ENCODE measurements at regions not wholly inside any gene's neighbourhood (a gene's known extent, or its start where the extent isn't known, plus 50 kb on each side); places are given as distances from the start of the nearest gene placed in this dataset.
"Not testable (repeated sequence)": the region's sequence is repeated elsewhere in the genome, so short reads cannot be mapped to it uniquely, and the experiment has no call there.

DNA sequence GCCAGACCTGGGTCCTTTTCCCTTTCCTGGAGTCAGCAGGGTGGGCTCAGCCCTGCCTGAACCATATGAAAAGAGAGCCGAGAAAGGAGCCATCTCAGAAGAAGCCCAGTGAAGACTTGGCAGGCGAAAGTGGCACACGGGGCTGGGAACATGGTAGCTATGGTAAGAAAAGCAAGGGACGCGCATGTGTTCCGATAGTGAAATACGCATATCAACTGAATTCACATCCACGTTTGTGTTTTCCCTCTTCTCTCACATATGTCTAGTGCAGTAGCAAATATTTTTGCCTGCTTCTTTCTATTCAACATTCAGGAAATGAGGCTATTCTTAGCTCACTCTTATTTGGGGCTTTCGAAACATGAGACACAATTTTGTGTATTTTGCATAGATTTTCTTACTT lies 54.1 kb upstream of the PEG3 start:
- TF ChIP-seq, protein P1, sequence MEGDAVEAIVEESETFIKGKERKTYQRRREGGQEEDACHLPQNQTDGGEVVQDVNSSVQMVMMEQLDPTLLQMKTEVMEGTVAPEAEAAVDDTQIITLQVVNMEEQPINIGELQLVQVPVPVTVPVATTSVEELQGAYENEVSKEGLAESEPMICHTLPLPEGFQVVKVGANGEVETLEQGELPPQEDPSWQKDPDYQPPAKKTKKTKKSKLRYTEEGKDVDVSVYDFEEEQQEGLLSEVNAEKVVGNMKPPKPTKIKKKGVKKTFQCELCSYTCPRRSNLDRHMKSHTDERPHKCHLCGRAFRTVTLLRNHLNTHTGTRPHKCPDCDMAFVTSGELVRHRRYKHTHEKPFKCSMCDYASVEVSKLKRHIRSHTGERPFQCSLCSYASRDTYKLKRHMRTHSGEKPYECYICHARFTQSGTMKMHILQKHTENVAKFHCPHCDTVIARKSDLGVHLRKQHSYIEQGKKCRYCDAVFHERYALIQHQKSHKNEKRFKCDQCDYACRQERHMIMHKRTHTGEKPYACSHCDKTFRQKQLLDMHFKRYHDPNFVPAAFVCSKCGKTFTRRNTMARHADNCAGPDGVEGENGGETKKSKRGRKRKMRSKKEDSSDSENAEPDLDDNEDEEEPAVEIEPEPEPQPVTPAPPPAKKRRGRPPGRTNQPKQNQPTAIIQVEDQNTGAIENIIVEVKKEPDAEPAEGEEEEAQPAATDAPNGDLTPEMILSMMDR (IDR thresholded peaks at IDR 0.05; ENCODE audit: insufficient read depth, missing control alignments): no peak
- FAIRE-seq (no peak), DNase-seq (ENCODE audit: insufficient read length, low spot score) (no peak)

DNA sequence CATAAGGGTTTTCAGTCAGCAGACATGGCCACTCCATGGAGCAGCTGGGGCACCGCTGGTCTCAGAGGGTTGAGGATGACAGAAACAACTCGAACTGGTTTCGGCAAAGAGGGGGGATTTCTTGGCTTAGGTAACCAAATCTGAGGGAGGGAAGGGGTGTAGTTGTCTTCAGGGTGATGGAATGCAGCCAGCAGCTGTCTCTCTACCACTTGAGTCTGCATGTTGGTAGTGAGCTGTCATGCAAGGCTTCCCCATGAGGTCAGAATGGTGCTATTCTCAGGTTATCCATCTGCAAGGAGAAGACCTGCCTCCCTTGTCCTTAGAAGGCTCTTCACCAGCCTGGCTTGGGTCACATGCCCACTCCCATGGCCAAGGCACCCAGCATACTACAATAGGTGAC lies 55.6 kb upstream of the PEG3 start:
- FAIRE-seq: no peak
- TF ChIP-seq, protein P1 (IDR thresholded peaks at IDR 0.05; ENCODE audit: insufficient read depth, missing control alignments): no peak
- DNase-seq (ENCODE audit: insufficient read length, low spot score): no peak

DNA sequence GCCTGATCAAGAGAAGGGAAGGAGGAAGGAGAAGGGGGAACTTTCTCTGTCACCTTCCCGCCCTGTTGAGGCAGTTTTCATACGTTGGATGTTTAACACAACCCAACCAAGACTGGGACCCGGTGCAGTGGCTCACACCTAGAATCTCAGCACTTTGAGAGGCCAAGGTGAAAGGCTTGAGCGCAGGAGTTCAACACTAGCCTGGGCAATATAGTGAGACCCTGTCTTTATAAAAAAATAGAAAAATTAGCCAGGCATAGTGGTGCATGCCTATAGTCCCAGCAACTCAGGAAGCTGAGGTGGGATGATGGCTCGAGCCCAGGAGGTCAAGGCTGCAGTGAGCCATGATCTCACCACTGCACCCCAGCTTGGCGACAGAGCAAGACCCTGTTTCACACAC lies 59.4 kb upstream of the PEG3 start:
- no peak for DNase-seq (ENCODE audit: insufficient read length, low spot score)
- no peak for FAIRE-seq
- TF ChIP-seq, protein P1 (IDR thresholded peaks at IDR 0.05; ENCODE audit: insufficient read depth, missing control alignments): no peak

DNA sequence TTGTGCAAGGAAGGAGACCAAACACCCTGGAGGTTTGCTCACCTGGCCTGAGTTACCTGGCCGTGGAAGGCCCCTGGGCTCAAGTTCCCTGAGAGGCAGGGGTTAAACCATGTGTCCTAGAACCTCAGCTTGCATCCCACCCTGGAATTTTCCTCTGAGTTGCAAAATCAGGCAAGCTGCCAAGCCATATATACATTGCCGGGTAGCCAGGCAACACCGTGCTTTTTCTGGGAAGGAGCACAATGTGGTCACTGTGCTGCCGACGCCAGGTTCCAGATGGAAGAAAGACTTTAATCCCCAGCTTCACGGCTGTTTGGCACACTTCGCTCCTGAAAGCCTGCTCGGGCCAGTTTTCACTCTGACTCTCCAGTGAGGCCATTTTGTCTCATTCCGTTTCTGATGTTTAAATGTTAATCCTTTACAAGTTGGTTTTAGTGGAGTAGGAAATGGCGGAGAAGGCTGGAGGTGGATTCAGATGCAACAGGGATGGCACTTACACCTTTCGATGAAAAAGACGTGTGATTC lies 60.1 kb upstream of the PEG3 start:
- DNase-seq (ENCODE audit: insufficient read length, low spot score) (no peak), FAIRE-seq (no peak)
- TF ChIP-seq, protein P1 (IDR thresholded peaks at IDR 0.05; ENCODE audit: insufficient read depth, missing control alignments): no peak

DNA sequence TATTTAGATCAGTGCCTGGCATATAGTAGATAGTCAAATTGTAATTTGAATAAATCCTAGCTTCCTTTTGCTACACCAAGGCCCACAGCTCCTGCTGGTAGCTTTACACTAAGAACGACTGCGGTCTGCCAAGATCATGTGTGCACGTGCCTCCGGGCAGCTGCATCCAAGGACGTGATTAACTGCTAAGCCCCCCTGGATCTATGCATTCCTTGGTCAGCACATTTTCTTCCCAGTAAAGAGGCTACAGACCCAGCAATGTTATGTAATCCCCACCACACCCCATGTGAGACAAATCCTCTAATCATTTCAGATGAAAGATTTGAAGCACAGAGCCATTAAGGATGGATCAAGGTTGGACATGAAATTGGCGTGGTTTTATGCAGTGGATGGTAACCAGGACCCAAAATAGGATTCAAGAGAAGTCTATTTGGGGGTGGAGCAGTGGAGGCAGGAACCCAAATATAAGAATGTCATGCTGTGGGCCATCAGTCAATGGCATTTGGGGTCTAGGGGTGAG lies 65.2 kb upstream of the PEG3 start:
- DNase-seq (ENCODE audit: insufficient read length, low spot score): peak; percentile 29
- TF ChIP-seq, protein P1 (IDR thresholded peaks at IDR 0.05; ENCODE audit: insufficient read depth, missing control alignments): no peak
- FAIRE-seq: peak; percentile 93

DNA sequence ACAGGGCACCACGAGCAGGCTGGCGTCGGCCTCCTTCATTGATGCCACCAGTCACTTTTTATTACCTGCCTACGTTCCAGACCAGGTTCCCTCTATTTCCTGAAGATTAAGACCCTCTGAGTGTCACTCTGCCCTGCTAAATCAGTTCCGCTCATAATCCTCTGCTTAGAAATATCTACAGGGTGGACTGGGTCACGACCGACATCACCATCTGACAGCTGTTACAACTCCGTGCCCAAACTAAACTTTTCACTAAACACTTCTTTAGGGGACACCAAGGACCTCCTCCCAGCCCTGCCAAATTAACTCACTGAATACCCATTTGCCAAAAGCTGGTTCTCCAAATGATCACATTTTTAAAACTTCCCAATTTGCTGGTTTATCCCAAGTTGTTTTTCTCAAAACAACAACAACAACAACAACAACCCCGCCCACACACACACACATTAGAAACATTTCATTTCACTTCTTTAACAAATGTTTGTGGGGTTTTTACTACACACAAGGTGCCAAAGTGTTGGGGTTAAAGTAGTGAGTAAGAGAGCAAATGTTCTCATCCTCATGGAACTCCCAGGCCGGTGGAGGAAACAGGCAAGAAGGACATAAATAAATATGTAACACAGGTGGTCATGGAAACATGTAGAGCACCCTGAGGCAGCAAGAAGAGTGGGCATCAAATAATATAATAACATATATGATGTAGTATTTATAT lies 72.0 kb upstream of the PEG3 start:
- DNase-seq (ENCODE audit: insufficient read length, low spot score) (no peak), FAIRE-seq (no peak)
- TF ChIP-seq, protein P1 (IDR thresholded peaks at IDR 0.05; ENCODE audit: insufficient read depth, missing control alignments): no peak

DNA sequence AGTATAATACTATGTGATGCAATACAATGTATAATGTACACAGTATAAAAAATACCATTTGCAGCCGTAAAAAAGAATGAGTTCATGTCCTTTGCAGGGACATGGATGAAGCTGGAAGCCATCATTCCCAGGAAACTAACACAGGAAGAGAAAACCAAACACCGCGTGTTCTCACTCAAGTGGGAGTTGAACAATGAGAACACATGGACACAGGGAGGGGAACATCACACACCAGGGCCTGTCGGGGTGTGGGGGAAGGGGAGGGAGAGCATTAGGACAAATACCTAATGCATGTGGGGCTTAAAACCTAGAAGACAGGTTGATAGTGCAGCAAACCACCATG lies 72.6 kb upstream of the PEG3 start:
- FAIRE-seq; DNase-seq (ENCODE audit: insufficient read length, low spot score): not testable (repeated sequence)
